NCI-H460 (cell line): ENCODE measurements at regions not wholly inside any gene's neighbourhood (a gene's known extent, or its start where the extent isn't known, plus 50 kb on each side); places are given as distances from the start of the nearest gene placed in this dataset.
"Not testable (repeated sequence)": the region's sequence is repeated elsewhere in the genome, so short reads cannot be mapped to it uniquely, and the experiment has no call there.

Experiments
- DNase-seq: peaks from one replicate; pipeline ENCODE4 v3.0.0-alpha.2; 2016; ENCODE audit warnings: low read depth; ENCODE audit errors: extremely low read depth

GRCh38 chr2:88913280-88913679 is 221.8 kb downstream of the RPIA start:
- no peak for DNase-seq

GRCh38 chr2:88919087-88919738 is 227.7 kb downstream of the RPIA start:
- peak; percentile 22 for DNase-seq

- not testable (repeated sequence) for DNase-seq
These were observed 228.9 kb downstream of the RPIA start for GRCh38 chr2:88920399-88920798.

- no peak for DNase-seq
These were observed 233.1 kb downstream of the RPIA start for GRCh38 chr2:88924533-88924932.

- DNase-seq: no peak
These were observed 234.4 kb downstream of the RPIA start for GRCh38 chr2:88925770-88926462.

GRCh38 chr2:88927128-88927527 is 235.7 kb downstream of the RPIA start:
- DNase-seq: no peak

GRCh38 chr2:88930659-88931058 is 239.2 kb downstream of the RPIA start:
- DNase-seq: no peak

- DNase-seq: no peak
These were observed 241.2 kb downstream of the RPIA start for GRCh38 chr2:88932686-88933085.

GRCh38 chr2:88933091-88933490 is 241.6 kb downstream of the RPIA start:
- no peak for DNase-seq

GRCh38 chr2:88933980-88934379 is 242.5 kb downstream of the RPIA start:
- no peak for DNase-seq

- DNase-seq: peak; percentile 26
These were observed 249.7 kb downstream of the RPIA start for GRCh38 chr2:88941178-88941577.

GRCh38 chr2:88942798-88943197 is 251.3 kb downstream of the RPIA start:
- no peak for DNase-seq

GRCh38 chr2:88949336-88949735 is 257.9 kb downstream of the RPIA start:
- DNase-seq: no peak

GRCh38 chr2:88950010-88950409 is 258.5 kb downstream of the RPIA start:
- no peak for DNase-seq

GRCh38 chr2:88955607-88956006 is 264.1 kb downstream of the RPIA start:
- DNase-seq: no peak

GRCh38 chr2:88959480-88960204 is 268.2 kb downstream of the RPIA start:
- no peak for DNase-seq

- not testable (repeated sequence) for DNase-seq
These were observed 269.9 kb downstream of the RPIA start for GRCh38 chr2:88961323-88961722.

GRCh38 chr2:88967844-88968243 is 276.4 kb downstream of the RPIA start:
- DNase-seq: no peak

GRCh38 chr2:88978011-88978410 is 286.5 kb downstream of the RPIA start:
- not testable (repeated sequence) for DNase-seq

- not testable (repeated sequence) for DNase-seq
These were observed 287.0 kb downstream of the RPIA start for GRCh38 chr2:88978446-88978845.

- DNase-seq: not testable (repeated sequence)
These were observed 292.6 kb downstream of the RPIA start for GRCh38 chr2:88984079-88984478.
